Epithelial cell of esophagus (primary cell): ENCODE measurements at regions not wholly inside any gene's neighbourhood (a gene's known extent, or its start where the extent isn't known, plus 50 kb on each side); places are given as distances from the start of the nearest gene placed in this dataset.

ENCODE experiments used
- DNase-seq: peaks from one replicate; pipeline ENCODE4 v3.0.0; 2010; ENCODE audit warnings: low read depth
- H3K4me3 ChIP-seq: 2 replicates; pipeline ENCODE4 v1.5.1; 2011; ENCODE audit warnings: mild to moderate bottlenecking, low read length, control low read depth
- TF ChIP-seq, protein P1 (sequence below): IDR thresholded peaks from 2 replicates; pipeline ENCODE4 v1.5.1; 2011; ENCODE audit warnings: low read depth, mild to moderate bottlenecking, low read length, control low read depth, inconsistent platforms; ENCODE audit not compliant: insufficient read depth; ENCODE audit errors: missing control alignments

DNA sequence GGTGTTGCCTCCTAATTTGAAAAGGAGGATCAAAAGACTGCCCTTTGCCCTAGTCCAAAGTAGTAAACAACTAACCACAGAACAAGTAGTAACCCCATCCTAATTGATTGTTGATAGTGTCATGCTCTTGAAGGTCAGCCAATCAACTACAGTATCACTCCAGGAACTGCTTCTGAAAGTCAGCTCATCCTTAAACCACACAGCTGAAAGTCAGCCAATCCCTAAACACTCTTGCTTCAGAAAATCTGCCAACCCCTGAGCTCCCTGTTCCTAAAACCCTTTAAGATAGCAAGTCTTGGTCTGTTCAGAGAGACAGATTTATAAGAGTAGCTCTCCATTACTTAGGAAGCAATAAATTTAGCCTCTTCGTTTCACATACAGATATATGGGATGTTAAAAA lies 51.6 kb upstream of the CPO start:
- H3K4me3 ChIP-seq: no peak overlapping the region
- TF ChIP-seq, protein P1, sequence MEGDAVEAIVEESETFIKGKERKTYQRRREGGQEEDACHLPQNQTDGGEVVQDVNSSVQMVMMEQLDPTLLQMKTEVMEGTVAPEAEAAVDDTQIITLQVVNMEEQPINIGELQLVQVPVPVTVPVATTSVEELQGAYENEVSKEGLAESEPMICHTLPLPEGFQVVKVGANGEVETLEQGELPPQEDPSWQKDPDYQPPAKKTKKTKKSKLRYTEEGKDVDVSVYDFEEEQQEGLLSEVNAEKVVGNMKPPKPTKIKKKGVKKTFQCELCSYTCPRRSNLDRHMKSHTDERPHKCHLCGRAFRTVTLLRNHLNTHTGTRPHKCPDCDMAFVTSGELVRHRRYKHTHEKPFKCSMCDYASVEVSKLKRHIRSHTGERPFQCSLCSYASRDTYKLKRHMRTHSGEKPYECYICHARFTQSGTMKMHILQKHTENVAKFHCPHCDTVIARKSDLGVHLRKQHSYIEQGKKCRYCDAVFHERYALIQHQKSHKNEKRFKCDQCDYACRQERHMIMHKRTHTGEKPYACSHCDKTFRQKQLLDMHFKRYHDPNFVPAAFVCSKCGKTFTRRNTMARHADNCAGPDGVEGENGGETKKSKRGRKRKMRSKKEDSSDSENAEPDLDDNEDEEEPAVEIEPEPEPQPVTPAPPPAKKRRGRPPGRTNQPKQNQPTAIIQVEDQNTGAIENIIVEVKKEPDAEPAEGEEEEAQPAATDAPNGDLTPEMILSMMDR: no peak
- no peak for DNase-seq
